Left renal cortex interstitium (tissue), 4 donors: ENCODE measurements at regions not wholly inside any gene's neighbourhood (a gene's known extent, or its start where the extent isn't known, plus 50 kb on each side); places are given as distances from the start of the nearest gene placed in this dataset.
"Not testable (repeated sequence)": the region's sequence is repeated elsewhere in the genome, so short reads cannot be mapped to it uniquely, and the experiment has no call there.

Source experiments
- DNase-seq, 4 donors: peaks; one replicate each; pipeline ENCODE4 v3.0.0-alpha.2; 2013; ENCODE audit warnings: low read depth in 4 of 4, low spot score in 2 of 4, missing footprints in 1 of 4

DNA sequence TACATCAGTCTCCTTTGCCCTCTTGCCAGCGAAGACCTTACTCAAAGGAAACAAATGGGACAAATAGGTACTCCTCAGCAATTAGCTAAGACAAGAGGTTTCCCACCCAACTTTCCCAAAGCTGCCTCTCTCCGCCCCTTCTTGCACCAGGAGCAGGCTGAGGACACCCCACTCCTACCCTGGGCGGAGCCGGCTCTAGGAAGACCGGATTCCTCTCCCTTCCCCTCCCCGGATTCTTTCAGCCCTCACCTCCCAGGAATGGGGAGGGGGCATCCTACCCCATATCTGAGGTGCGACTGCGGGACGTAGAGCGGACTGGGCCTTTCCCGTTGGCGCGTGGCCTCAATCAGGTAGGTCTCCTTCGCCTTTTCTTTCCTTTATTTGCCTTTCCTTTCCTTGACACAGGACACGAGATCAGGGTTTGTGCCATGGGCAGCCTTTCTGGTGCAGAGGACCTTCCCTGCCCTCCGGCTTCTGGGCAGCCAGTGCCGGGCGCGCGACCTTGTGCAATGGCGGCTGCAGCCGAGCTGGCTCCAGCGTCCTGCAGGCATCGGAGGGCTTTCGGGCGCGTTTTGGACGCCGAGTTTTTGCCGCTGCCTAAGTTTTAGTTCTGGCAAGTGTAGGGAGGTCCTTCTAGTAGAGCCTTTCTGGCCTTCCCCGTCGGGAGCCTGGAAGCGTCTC lies 279.9 kb downstream of the PLS3 start:
- not testable (repeated sequence) for DNase-seq

DNA sequence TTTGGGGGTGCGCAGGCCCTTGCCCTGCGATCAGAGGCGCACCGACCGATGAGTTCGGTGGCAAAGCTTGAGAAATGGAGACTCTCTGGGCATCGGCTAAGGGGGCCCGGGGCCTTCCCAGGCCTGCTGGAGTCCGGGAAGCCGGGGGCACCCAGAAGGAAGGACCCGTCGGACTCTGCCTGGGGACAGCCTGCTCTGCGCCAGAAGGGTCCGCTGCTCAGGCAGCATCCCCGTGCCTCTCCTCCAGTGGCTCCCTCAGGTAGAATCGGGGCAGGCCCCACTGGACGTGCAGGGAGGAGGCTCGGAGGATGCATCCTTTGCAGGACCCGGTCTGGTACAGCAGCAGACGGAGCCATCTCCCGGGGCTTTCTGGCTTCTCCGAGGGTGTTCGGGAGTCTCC lies 290.0 kb downstream of the PLS3 start:
- not testable (repeated sequence) for DNase-seq

DNA sequence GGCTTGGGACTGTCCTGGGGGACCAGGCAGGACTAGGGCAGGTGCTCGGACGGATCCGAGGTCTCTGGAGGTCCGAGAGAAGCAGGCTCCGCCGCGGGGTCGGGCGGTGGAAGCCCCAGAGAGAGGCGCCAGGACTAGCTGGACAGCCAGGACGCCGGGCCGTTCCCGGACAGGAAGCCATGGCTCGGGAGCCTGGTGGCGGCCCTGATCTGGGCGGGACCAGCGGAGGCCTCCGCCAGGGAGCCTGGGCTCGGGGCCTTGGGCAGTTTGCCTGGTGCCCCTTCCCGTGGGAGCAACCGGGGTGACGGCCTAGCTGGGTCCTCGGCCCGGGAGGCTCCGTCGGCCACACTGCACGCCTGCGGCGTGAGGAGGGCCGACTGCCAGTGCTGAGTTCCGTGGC lies 292.3 kb downstream of the PLS3 start:
- DNase-seq: not testable (repeated sequence)

DNA sequence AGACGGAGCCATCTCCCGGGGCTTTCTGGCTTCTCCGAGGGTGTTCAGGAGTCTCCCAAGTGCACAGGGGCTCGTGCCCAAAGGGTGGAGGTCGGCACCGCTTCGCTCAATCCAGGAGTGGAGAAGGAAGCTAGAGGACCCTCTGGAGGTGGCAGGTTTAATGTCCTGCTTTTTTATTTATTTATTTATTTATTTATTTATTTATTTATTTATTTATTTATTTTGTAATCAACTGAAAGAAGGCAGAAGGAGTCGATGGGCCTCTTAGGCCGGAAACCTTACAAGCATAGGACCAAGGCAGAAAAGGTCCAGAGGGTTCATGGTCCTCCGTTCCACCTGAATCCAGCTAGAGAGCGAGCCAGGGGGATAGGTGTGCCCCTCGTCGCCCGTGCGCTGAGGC lies 289.4 kb upstream of the AGTR2 start:
- DNase-seq: not testable (repeated sequence)

DNA sequence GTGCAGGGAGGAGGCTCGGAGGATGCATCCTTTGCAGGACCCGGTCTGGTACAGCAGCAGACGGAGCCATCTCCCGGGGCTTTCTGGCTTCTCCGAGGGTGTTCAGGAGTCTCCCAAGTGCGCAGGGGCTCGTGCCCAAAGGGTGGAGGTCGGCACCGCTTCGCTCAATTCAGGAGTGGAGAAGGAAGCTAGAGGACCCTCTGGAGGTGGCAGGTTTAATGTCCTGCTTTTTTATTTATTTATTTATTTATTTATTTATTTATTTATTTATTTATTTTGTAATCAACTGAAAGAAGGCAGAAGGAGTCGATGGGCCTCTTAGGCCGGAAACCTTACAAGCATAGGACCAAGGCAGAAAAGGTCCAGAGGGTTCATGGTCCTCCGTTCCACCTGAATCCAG lies 286.4 kb upstream of the AGTR2 start:
- DNase-seq: not testable (repeated sequence)

DNA sequence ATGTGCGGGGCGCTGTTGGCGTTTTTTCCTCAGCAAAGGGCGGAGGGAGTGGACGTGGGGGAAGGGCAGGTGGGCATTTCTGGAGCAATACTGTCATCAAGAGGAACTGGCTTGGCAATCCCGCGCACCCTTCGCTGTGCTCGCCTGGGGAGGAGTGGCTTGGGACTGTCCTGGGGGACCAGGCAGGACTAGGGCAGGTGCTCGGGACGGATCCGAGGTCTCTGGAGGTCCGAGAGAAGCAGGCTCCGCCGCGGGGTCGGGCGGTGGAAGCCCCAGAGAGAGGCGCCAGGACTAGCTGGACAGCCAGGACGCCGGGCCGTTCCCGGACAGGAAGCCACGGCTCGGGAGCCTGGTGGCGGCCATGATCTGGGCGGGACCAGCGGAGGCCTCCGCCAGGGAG lies 282.5 kb upstream of the AGTR2 start:
- DNase-seq: not testable (repeated sequence)

DNA sequence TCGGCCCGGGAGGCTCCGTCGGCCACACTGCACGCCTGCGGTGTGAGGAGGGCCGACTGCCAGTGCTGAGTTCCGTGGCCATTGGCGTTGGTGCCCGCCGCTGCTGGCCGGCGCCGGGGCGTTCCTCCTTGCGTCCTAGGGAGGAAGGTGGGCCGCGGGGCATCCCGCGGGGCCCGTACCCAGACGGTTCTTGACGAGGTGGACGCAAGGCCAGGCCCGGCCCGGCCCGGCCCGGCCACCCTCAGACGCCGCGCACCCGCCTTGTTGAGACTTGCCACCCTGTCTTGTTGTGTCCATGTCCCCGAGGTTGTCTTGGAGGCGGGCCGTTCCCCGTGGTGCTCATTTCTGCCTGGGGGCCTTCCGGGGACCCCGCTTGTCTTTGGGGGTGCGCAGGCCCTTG lies 282.0 kb upstream of the AGTR2 start:
- not testable (repeated sequence) for DNase-seq

DNA sequence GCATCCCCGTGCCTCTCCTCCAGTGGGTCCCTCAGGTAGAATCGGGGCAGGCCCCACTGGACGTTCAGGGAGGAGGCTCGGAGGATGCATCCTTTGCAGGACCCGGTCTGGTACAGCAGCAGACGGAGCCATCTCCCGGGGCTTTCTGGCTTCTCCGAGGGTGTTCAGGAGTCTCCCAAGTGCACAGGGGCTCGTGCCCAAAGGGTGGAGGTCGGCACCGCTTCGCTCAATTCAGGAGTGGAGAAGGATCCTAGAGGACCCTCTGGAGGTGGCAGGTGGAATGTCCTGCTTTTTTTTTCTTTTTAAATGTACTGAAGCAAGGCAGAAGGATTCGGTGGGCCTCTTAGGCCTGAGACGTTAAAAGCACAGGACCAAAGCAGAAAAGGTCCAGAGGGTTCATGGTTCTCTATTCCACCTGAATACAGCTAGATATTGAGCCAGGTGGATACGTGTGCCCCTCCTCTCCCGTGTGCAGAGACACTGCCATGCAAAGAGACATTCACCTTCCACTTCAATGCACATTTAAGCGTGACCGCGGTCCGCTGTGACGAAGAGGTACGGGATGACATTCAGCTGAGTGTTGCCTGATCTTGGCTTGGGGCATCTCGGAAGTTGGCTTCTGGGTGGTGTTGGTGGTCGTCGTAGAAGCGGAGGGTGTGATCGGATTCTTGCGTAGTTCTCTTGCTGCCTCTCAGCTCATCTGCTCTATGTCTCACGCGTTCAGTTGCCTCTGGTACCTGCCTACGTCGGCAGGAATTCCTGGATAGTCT lies 281.2 kb upstream of the AGTR2 start:
- DNase-seq: no peak

DNA sequence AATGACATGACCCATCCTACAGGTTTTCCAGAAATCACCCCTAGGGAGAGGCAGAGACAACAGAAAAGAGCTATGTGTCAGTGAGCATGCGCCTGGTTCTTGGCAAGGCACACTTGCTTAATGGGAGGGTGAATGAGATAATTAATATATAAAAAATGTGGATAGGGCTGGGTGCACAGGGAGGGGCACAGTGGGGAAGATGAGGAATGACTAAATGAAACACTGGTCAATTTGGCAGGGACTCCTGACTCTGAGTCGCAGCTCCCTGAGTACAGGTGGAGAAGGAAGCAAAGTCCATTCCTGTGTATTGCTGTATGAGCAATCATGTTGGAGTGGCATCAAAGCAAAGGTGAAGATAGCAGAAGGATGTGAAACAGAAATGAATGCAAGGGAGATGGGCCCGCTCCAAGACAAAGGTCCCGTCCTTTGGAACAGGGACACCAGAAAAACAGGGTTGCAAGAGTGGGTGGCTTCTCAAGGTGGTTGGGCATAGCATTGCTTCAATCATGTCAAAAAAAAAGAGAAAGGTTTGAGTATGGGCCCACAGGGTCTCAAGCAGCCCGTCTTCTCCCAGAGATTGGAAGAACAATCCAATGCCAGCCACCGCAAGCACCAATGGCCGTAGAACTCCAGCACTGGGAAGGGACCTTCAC lies 278.4 kb upstream of the AGTR2 start:
- no peak for DNase-seq

DNA sequence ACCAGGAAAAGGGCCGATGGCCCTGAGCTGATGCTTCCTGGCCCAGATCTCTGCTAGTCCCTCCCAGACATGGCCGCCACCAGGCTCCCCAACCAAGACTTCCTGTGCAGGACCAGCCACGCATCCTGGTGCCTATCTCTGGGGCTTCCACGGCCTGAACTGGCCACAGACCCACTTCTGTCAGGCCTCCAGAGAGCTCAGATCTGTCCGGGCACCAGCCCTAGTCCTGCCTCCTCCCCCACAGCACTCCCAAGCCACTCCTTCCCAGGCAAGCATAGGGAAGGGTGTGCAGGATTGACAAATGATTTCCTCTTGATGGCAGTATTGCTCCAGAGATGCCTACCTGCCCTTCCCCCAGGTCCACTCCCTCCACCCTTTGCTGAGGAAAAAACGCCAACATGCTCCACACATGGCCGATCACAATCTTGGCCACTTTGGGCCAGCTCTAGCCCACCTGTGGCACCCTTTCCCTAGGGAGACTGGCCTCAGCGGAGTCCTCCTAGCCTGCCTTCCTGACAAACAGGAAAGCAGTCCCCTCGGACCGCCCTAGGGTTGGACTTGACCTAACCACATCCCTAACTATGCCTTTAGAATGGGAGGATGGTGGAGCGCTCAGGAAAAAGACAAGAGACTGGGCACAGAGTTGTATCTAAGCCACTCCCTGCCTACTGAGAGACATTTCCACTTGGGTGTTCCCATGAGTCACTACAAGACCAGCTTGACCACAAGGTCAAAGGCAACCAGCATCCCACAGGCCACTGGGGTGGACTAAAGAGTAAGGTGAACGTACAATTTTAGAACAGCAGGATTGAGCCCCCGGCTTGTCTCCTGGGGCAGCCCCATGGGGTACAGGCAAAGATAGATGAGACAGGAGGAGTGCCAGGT lies 277.5 kb upstream of the AGTR2 start:
- no peak for DNase-seq

DNA sequence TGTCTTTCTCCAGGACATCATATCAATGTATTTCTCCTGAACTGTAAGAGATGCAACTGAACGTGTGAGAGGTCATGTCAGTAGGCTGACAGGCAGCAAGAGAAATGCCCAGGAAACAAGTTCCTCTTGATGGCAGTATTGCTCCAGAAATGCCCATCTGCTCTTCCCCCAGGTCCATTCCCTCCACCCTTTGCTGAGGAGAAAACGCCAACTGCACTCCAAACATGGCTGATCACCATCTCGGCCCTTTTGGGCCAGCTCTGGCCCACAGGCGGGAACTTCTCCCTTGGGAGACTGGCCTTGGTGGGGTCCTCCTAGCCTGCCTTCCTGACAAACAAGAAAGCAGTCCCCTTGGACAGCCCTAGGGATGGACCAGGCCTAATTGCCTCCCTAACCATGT lies 276.5 kb upstream of the AGTR2 start:
- no peak for DNase-seq

DNA sequence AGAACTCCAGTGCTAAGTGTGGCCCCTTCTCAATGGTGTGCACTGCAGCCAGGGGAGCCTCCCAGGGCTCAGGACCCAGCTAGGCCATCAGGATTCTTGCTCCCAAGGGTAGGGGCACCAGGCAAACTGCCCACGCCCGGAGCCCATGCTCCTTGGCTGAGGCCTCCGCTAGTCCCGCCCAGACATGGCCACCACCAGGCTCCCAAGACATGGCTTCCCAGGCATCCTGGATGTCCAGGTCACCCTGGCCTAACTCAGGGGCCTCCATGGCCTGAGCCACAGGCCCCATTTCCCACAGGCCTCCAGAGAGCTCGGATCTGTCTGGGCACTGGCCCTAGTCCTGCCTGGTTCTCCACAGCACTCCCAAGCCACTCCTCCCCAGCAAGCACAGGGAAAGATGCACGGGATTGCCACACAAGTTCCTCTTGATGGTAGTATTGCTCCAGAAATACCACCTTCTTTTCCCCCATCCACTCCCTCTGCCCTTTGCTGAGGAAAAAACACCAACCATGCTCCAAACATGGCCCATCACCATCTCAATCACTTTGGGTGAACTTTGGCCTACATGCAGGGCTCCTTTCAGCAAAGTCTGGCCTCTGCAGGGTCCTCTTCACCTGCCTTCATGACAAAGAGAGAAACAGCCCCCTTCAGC lies 274.7 kb upstream of the AGTR2 start:
- no peak for DNase-seq

DNA sequence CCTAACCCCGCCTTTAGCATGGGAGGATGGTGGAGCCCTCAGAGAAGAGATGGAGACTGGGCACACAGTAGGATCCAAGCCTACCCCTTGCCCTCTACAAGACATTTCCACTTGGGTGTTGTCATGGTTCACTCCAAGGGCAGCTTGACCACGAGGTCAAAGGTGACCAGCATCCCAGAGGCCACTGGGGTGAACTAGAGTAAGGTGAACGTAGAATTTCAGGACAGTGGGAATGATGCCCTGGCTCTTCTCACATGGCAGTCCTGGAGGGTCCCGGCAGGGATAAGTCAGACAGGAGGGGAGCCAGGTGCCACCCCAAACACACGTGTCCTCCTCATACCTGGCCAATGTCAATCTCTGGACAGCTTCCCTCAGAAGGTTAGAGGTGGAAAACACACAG lies 274.2 kb upstream of the AGTR2 start:
- no peak for DNase-seq

DNA sequence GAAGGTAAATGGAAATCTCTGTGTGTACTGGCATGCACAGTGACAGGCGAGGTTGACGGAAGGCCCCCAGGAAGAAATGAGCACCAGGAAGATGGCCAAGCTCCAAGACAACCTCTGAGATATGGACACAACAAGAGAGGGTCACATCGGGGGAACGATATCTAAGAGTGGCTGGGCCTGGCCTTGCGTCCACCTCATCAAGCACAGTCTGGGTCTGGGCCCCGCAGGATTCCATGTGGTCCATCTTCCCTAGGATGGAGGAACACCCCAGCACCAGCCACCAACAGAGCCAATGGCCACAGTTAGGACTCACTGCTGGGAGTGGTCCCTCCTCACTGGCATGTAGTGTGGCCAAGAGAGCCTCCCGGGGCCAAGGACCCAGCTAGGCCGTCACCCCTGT lies 272.6 kb upstream of the AGTR2 start:
- no peak for DNase-seq

DNA sequence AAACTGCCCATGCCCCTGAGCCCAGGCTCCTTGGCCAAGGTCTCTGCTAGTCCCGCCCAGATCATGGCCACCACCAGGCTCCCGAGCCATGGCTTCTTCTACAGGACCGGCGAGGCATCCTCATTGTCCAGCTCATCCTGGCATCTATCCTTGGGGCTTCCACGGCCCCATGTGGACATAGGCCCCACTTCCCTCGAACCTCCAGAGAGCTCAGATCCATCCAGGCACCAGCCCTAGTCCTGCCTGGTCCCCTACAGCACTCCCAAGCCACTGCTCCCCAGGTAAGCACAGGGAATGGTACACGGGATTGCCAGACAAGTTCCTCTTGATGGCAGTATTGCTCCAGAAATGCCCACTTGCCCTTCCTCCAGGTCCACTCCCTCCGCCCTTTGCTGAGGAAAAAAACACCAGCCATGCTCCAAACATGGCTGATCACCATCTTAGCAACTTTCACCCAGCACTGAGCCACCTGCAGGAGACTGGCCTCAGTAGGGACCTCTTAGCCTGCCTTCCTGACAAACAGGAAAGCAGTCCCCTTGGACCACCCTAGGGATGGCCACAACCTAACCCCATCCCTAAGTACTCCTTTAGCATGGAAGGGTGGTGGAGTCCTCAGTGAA lies 272.1 kb upstream of the AGTR2 start:
- no peak for DNase-seq

DNA sequence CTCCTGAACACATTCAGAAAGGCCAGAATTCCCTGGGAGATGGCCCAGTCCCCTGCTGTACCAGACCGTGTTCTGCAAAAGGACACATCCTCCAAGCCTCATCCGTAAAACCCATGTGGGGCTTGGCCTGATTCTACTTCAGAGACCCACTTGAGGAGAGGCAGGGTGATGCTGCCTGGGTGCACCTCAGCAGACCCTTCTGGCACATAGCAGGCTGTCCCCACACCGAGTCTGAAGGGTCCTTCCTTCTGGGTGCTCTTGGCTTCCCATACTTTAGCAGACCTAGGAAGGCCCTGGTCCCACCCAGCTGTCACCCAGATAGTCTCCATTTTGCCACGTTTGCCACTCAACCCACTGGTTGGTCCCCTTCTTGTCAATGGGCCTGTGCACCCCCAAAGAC lies 270.1 kb upstream of the AGTR2 start:
- no peak for DNase-seq

DNA sequence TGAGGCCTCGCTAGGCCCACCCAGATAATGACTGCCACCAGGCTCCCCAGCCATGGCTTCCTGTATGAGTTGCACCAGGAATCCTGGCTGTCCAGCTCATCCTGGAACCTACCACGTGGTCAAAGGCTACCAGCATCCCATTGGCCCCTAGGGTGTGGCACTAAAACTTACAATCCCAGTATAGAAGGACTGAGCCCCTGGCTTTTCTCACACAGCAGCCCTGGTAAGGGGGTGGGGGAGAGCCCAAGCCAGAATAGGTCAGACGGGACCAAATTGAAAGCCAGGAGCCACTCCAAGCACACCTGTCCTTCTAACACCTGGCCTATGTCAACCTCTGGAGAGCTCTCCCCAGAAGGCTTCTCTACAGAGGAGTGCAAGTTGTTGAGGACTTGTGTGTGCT lies 269.3 kb upstream of the AGTR2 start:
- no peak for DNase-seq

DNA sequence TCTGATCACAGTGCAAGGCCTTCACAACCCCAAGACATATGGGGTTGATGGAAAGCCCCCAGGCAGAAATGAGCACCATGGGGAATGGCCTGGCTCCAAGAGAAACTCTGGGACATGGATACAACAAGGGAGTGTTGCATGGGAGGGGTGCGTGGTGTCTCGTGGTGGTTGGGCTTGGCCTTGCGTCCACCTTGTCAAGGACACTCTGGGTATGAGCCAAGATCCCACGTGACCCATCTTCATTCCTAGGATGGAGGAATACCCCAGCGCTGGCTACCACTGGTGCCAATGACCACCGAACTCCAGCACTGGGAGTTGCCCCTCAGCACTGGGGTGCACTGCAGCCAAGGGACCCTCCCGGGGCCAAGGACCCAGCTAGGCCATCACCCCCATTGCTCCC lies 267.5 kb upstream of the AGTR2 start:
- no peak for DNase-seq

DNA sequence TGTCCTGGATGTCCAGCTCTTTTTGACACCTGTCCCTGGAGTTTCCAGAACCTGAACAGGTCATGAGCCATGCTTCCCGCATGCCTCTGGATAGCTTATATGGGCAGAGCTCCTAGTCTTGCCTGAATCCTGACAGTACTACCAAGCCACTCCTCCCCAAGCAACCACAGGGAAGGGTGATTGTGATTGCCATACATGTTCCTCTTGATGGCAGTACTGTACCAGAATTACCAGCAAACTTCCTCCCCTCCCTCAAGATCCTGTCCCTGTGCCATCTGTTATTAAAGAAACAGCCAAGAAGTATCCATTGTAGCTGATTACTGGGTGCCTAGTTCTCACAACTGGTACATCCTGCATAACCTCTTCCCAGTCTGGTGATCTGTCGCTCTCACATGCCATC lies 264.3 kb upstream of the AGTR2 start:
- DNase-seq: no peak

DNA sequence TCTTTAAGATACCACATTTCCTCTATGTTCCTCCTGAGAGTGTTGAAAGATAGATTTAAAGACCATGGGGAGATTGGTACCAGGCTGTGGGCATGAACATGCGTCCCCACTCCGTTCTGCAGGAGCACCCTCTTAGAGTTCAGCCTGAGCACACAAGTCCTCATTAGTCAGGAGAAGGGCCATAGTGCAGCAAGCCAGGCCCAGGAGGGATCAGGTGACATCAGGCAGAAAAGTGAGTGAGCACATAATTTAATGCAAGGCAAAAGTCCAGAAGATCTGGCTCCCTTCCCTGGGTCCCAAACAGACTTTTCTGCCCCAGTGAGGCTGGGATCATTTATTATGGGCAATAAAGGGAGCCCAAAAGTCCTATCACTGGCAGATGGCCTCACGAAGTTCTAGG lies 263.7 kb upstream of the AGTR2 start:
- DNase-seq: no peak
